Activated CD8-positive, alpha-beta memory T cell treated with anti-CD3 and anti-CD28 coated beads, Interleukin-2, amount 10 ng/mL, durations not matched to agents 7 days and 5 days (primary cell): ENCODE measurements at regions not wholly inside any gene's neighbourhood (a gene's known extent, or its start where the extent isn't known, plus 50 kb on each side); places are given as distances from the start of the nearest gene placed in this dataset.
"Not testable (repeated sequence)": the region's sequence is repeated elsewhere in the genome, so short reads cannot be mapped to it uniquely, and the experiment has no call there.

Experiments
- ATAC-seq: fragments of 150-1000 bp; cut with Tn5 transposase; one replicate; pipeline ENCODE4 v1.10.0; 2021; ENCODE audit warnings: moderate library complexity
- CTCF ChIA-PET: fragments of 350-600 bp; sonication (Branson Sonifier 250); formaldehyde crosslinking; loops from one replicate; lab custom pipeline; 2021; ENCODE audit warnings: antibody characterized with exemption; lab: Charles Lee
- DNase-seq: peaks from one replicate; pipeline ENCODE4 v3.0.0-alpha.2; 2020
- H3K27ac Mint-ChIP-seq: one replicate; pipeline ENCODE4 v1.8.0; 2021; ENCODE audit warnings: mild to moderate bottlenecking, mixed read lengths
- H3K27me3 Mint-ChIP-seq: one replicate; pipeline ENCODE4 v1.8.0; 2021; ENCODE audit warnings: mixed read lengths
- H3K36me3 Mint-ChIP-seq: one replicate; pipeline ENCODE4 v1.8.0; 2021; ENCODE audit warnings: mild to moderate bottlenecking, mixed read lengths
- H3K4me1 Mint-ChIP-seq: one replicate; pipeline ENCODE4 v1.8.0; 2021; ENCODE audit warnings: mixed read lengths
- H3K4me3 Mint-ChIP-seq: one replicate; pipeline ENCODE4 v1.8.0; 2021; ENCODE audit warnings: mild to moderate bottlenecking, moderate library complexity, mixed read lengths
- H3K9me3 Mint-ChIP-seq: one replicate; pipeline ENCODE4 v1.8.0; 2022; ENCODE audit warnings: low read depth, mixed read lengths

- no peaks in the 10 kb centered on the region for H3K36me3 Mint-ChIP-seq
- no peaks in the 10 kb centered on the region for H3K4me1 Mint-ChIP-seq
- H3K27ac Mint-ChIP-seq = no peak overlapping the region
- no peak for DNase-seq
- H3K4me3 Mint-ChIP-seq = no peak overlapping the region
- H3K27me3 Mint-ChIP-seq = peaks cover 13% of the 10 kb centered on the region
- no peaks in the 10 kb centered on the region for H3K9me3 Mint-ChIP-seq
- CTCF ChIA-PET = no interaction called here
- no peak for ATAC-seq
Measured at GRCh38 chr2:71989671-71990070, 158.0 kb downstream of the CYP26B1 start.

GRCh38 chr2:71988170-71988569 lies 159.5 kb downstream of the CYP26B1 start:
- ATAC-seq = no peak
- H3K27ac Mint-ChIP-seq = no peak overlapping the region
- H3K36me3 Mint-ChIP-seq = no peaks in the 10 kb centered on the region
- H3K4me3 Mint-ChIP-seq = no peak overlapping the region
- H3K27me3 Mint-ChIP-seq = peaks cover 11% of the 10 kb centered on the region
- H3K4me1 Mint-ChIP-seq = no peaks in the 10 kb centered on the region
- DNase-seq = no peak
- CTCF ChIA-PET = no interaction called here
- no peaks in the 10 kb centered on the region for H3K9me3 Mint-ChIP-seq

DNA sequence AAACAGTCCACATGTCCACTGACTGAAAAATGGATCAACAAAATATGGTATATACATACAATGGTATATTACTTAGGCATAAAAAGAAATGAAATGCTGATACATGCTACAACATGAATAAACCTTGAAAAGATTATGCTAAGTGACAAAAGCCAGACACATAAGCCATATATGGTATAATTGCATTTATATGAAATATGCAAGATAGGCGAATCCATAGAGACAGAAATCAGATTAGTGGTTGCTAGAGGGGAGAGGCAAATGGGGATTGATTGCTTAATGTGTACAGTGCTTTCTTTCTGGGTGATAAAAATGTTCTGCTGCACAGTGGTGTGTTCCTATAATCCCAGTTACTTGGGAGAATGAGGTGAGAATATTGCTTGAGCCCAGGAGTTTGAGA lies 171.0 kb downstream of the CYP26B1 start:
- H3K36me3 Mint-ChIP-seq = no peaks in the 10 kb centered on the region
- ATAC-seq = no peak
- CTCF ChIA-PET = no interaction called here

DNA sequence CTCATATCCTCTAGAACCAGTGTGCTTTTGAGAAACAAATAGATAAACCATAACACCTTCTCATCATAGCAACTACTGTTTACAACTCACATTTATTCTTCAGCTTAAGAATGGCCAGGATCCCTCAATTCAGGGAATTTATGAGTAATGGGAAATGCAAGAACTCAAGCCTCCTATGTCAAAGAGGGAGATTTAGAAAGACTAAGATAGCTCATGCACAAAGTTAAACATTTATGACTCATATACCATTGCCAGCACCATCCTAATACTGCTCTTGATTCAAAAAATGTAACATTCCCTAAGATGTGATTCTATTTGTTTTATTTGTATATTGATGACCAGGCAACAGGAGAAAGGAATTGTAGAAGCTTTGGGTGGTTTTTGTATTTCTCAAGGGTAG lies 172.8 kb downstream of the CYP26B1 start:
- Mint-ChIP-seq H3K4me3 (no peak overlapping the region), H3K36me3 (no peaks in the 10 kb centered on the region), H3K9me3 (no peaks in the 10 kb centered on the region), H3K27me3 (peaks cover 5% of the 10 kb centered on the region), H3K4me1 (no peaks in the 10 kb centered on the region), H3K27ac (no peak overlapping the region)
- CTCF ChIA-PET = no interaction called here
- DNase-seq (no peak), ATAC-seq (no peak)

More for the DNA sequence above, 171.0 kb downstream of the CYP26B1 start:
- Mint-ChIP-seq H3K4me1 (no peaks in the 10 kb centered on the region), H3K27me3 (peaks cover 2% of the 10 kb centered on the region), H3K4me3 (no peak overlapping the region), H3K9me3 (no peaks in the 10 kb centered on the region), H3K27ac (no peak overlapping the region)
- DNase-seq = no peak

- Mint-ChIP-seq H3K4me1 (no peaks in the 10 kb centered on the region), H3K9me3 (no peaks in the 10 kb centered on the region), H3K36me3 (no peaks in the 10 kb centered on the region), H3K4me3 (no peak overlapping the region), H3K27ac (no peak overlapping the region), H3K27me3 (peaks cover 8% of the 10 kb centered on the region)
- DNase-seq (no peak), ATAC-seq (no peak)
- CTCF ChIA-PET = no interaction called here
Measured at GRCh38 chr2:71971493-71971892, 176.2 kb downstream of the CYP26B1 start.

DNA sequence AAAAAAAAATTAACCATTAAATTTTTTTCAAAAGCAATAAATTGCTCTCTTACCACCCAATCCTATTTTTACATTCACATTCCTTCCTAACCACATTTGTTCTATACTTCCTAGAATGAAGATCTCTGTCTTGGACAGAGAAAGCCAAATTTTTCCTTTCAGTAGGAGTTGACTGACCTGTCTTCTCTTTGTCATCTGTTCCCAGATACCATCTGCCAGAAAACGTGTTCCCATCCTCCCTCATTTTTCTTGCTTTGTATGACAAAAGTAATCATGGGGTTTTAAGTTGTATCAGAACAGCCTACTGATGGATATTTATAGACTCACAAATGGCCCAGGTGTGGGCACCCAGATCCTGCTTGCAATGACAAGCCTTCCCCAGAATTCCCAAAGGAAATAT lies 182.1 kb downstream of the CYP26B1 start:
- Mint-ChIP-seq H3K27ac (no peak overlapping the region), H3K4me3 (no peak overlapping the region), H3K4me1 (no peaks in the 10 kb centered on the region), H3K36me3 (no peaks in the 10 kb centered on the region), H3K27me3 (peaks cover 8% of the 10 kb centered on the region), H3K9me3 (no peaks in the 10 kb centered on the region)
- DNase-seq = no peak
- CTCF ChIA-PET = no interaction called here
- no peak for ATAC-seq

- no peak overlapping the region for H3K27ac Mint-ChIP-seq
- H3K4me1 Mint-ChIP-seq = no peaks in the 10 kb centered on the region
- CTCF ChIA-PET = no interaction called here
- DNase-seq = no peak
- H3K9me3 Mint-ChIP-seq = peaks cover 10% of the 10 kb centered on the region
- peaks cover 3% of the 10 kb centered on the region for H3K27me3 Mint-ChIP-seq
- no peaks in the 10 kb centered on the region for H3K36me3 Mint-ChIP-seq
- ATAC-seq = no peak
- no peak overlapping the region for H3K4me3 Mint-ChIP-seq
Measured at GRCh38 chr2:71962911-71963694, 184.6 kb downstream of the CYP26B1 start.

DNA sequence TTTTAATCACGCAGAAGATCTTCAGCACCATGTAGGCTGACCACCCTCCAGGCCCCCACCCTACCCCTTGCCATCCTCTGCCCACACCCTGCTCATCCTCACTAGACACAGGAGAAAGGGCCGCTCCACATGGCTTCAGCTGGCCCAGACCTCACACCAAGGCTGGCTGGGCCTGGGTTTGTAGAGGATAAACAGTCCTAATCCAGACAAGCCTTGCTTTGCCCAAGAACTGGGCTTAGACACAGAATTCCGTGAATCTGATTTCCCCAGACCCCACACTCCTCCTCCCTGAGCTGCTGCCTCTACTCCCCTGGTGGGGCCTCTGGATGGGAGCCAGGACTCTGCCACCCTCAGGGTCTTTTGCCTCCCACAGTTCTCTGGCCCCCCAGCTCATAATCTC lies 185.3 kb downstream of the CYP26B1 start:
- ATAC-seq = no peak
- Mint-ChIP-seq H3K9me3 (peaks cover 10% of the 10 kb centered on the region), H3K4me3 (no peak overlapping the region), H3K27me3 (peaks cover 2% of the 10 kb centered on the region), H3K27ac (no peak overlapping the region), H3K36me3 (no peaks in the 10 kb centered on the region), H3K4me1 (no peaks in the 10 kb centered on the region)
- CTCF ChIA-PET = no interaction called here
- DNase-seq = no peak

GRCh38 chr2:71961289-71962027 lies 186.2 kb downstream of the CYP26B1 start:
- Mint-ChIP-seq H3K4me1 (no peaks in the 10 kb centered on the region), H3K27me3 (peaks cover 2% of the 10 kb centered on the region)
- DNase-seq = no peak

GRCh38 chr2:71959494-71959893 lies 188.2 kb downstream of the CYP26B1 start:
- H3K36me3 Mint-ChIP-seq = no peaks in the 10 kb centered on the region
- CTCF ChIA-PET = no interaction called here
- no peaks in the 10 kb centered on the region for H3K4me1 Mint-ChIP-seq
- peaks cover 15% of the 10 kb centered on the region for H3K9me3 Mint-ChIP-seq
- no peak for DNase-seq
- H3K27me3 Mint-ChIP-seq = peaks cover 2% of the 10 kb centered on the region
- no peak for ATAC-seq
- no peak overlapping the region for H3K4me3 Mint-ChIP-seq
- no peak overlapping the region for H3K27ac Mint-ChIP-seq

More at GRCh38 chr2:71961289-71962027, 186.2 kb downstream of the CYP26B1 start:
- no peaks in the 10 kb centered on the region for H3K36me3 Mint-ChIP-seq
- CTCF ChIA-PET = no interaction called here
- peaks cover 13% of the 10 kb centered on the region for H3K9me3 Mint-ChIP-seq
- no peak for ATAC-seq
- H3K27ac Mint-ChIP-seq = no peak overlapping the region
- no peak overlapping the region for H3K4me3 Mint-ChIP-seq

GRCh38 chr2:71958426-71958825 lies 189.2 kb downstream of the CYP26B1 start:
- H3K27me3 Mint-ChIP-seq, H3K36me3 Mint-ChIP-seq, DNase-seq, ATAC-seq, H3K27ac Mint-ChIP-seq, H3K4me3 Mint-ChIP-seq, CTCF ChIA-PET, H3K4me1 Mint-ChIP-seq: not testable (repeated sequence)
- H3K9me3 Mint-ChIP-seq = peaks cover 15% of the 10 kb centered on the region

GRCh38 chr2:71952572-71953188 lies 195.0 kb downstream of the CYP26B1 start:
- Mint-ChIP-seq H3K9me3 (peaks cover 5% of the 10 kb centered on the region), H3K27ac (no peak overlapping the region), H3K27me3 (no peaks in the 10 kb centered on the region), H3K36me3 (no peaks in the 10 kb centered on the region), H3K4me3 (no peak overlapping the region), H3K4me1 (no peaks in the 10 kb centered on the region)
- ATAC-seq (no peak), DNase-seq (no peak)
- CTCF ChIA-PET = no interaction called here

DNA sequence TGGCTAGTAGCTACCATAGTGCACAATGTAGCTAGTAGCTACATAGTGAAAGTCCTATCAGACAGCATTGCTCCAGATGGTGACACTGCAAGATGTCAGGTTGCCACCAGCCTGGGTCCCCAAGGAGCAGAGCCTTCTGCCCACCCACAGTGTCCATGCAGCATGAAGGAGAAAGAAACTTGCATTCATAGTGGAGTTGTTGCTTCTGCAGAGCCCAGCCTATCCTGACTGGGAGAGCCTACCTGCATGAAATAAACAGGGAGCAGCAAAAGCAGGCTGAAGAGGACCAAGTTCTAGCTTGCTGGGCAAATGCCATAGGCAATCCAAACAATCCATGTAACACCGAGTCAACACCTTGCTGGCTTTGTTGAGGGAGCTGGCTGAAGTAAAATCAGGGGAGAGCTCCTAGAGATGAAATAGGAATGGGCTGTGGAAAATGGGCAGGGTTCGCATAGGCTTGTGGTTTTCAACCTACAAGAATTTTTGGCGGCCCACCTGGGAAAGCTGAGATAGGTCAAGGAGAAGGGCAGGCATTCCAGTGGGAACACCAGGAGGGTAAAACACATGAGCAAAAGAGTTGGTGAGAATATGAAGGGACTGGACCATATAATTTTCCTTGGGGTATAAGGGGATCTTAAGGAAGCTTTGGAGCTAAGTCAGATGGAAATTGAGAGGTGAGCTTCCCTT lies 195.8 kb downstream of the CYP26B1 start:
- CTCF ChIA-PET = no interaction called here
- Mint-ChIP-seq H3K9me3 (peaks cover 3% of the 10 kb centered on the region), H3K4me3 (no peak overlapping the region), H3K36me3 (no peaks in the 10 kb centered on the region), H3K27me3 (no peaks in the 10 kb centered on the region), H3K27ac (no peak overlapping the region), H3K4me1 (no peaks in the 10 kb centered on the region)
- ATAC-seq (no peak), DNase-seq (no peak)
